WERI-Rb-1 (cell line): ENCODE measurements at regions not wholly inside any gene's neighbourhood (a gene's known extent, or its start where the extent isn't known, plus 50 kb on each side); places are given as distances from the start of the nearest gene placed in this dataset.

Experiments used
- DNase-seq: peaks from one replicate; pipeline ENCODE4 v3.0.0-alpha.2; 2020
- H3K27ac ChIP-seq: fragments of 250-450 bp; sonication (Bioruptor Pico); 2 replicates; pipeline ENCODE4 v1.5.1; 2020; ENCODE audit warnings: mild to moderate bottlenecking, moderate library complexity
- H3K27me3 ChIP-seq: fragments of 250-450 bp; sonication (Bioruptor Pico); 2 replicates; pipeline ENCODE4 v1.5.1; 2021; ENCODE audit warnings: mild to moderate bottlenecking, low read depth, moderate library complexity; ENCODE audit not compliant: insufficient read depth, severe bottlenecking
- H3K36me3 ChIP-seq: fragments of 250-450 bp; sonication (Bioruptor Pico); 2 replicates; pipeline ENCODE4 v1.5.1; 2020; ENCODE audit warnings: mild to moderate bottlenecking, moderate library complexity
- H3K4me3 ChIP-seq: 2 replicates; pipeline ENCODE4 v1.5.1; 2011; ENCODE audit warnings: low read depth, mild to moderate bottlenecking, control low read depth, low read length
- H3K9me3 ChIP-seq: fragments of 250-450 bp; sonication (Bioruptor Pico); 2 replicates; pipeline ENCODE4 v1.5.1; 2021; ENCODE audit warnings: mild to moderate bottlenecking, moderate library complexity; ENCODE audit not compliant: severe bottlenecking
- TF ChIP-seq, protein P1 (sequence below): IDR thresholded peaks from 2 replicates; pipeline ENCODE4 v1.5.1; 2011; ENCODE audit warnings: low read depth, mild to moderate bottlenecking, control low read depth, inconsistent platforms, low read length

DNA sequence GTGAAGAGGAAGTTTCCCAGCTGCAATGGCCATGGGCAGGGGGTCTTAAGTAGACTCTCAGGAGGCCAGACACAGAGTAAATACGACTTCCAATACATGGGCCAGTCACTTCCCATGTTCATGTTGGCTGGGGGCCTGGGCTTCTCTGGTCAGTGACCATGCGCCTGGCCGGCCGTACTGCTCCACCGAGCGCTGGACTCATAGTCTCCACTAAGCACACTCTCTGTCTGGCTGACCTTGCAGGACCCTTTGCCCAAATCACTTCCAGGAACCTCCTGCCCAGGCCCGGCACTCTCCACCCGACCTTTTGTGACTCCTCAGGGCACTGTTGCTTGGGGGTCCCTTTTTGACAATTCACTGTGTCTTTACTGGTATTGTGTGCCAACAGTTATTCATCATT is 69.3 kb downstream of the SOWAHC start:
- DNase-seq, result no peak
- Histone ChIP-seq H3K4me3 (no peak overlapping the region), H3K27me3 (no peaks in the 10 kb centered on the region), H3K9me3 (no peaks in the 10 kb centered on the region), H3K36me3 (no peaks in the 10 kb centered on the region), H3K27ac (no peak overlapping the region)
- TF ChIP-seq, protein P1, sequence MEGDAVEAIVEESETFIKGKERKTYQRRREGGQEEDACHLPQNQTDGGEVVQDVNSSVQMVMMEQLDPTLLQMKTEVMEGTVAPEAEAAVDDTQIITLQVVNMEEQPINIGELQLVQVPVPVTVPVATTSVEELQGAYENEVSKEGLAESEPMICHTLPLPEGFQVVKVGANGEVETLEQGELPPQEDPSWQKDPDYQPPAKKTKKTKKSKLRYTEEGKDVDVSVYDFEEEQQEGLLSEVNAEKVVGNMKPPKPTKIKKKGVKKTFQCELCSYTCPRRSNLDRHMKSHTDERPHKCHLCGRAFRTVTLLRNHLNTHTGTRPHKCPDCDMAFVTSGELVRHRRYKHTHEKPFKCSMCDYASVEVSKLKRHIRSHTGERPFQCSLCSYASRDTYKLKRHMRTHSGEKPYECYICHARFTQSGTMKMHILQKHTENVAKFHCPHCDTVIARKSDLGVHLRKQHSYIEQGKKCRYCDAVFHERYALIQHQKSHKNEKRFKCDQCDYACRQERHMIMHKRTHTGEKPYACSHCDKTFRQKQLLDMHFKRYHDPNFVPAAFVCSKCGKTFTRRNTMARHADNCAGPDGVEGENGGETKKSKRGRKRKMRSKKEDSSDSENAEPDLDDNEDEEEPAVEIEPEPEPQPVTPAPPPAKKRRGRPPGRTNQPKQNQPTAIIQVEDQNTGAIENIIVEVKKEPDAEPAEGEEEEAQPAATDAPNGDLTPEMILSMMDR, result no peak

DNA sequence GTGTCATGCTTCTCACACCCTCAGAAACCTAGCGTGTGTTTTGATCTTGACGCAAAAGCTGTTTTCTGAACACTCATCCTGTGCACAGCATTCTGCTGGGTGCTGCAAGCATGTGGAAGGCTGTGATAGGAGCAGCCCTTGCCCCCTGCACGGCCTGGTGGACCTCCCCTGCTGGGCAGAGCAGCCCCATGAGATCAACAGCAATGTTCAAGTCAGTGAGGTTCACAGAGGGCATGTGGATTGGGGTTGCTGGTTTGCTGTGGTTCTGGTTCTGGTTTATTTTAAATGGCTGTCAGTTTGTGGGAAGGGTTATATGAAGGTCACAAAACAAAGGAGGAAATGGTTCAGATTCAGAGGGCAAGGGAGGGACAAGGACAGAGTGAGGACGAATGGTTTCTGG is 71.3 kb downstream of the SOWAHC start:
- no peaks in the 10 kb centered on the region for H3K27me3 ChIP-seq
- H3K36me3 ChIP-seq, result no peaks in the 10 kb centered on the region
- no peak for DNase-seq
- no peaks in the 10 kb centered on the region for H3K9me3 ChIP-seq
- TF ChIP-seq, protein P1, result no peak
- no peak overlapping the region for H3K27ac ChIP-seq
- no peak overlapping the region for H3K4me3 ChIP-seq

DNA sequence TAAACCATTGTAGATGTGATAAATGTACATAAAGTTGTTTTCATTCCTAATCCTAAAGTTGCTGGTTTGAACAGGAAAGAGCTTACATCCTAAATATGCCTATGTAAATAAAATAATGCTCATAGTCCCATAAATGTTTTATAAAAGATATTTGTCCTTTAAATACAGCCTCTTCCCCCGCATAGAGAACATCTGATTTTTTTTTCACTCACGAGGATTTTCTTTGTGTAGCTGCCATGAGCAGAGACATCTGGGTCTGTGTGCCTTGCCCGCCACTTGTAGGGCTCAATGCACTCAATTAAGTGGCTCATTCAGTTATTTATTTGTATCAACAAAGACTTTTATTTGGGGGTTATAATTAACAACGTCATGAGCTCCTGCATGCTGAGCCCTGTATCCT is 72.8 kb downstream of the SOWAHC start:
- Histone ChIP-seq H3K9me3 (no peaks in the 10 kb centered on the region), H3K27ac (no peak overlapping the region), H3K36me3 (no peaks in the 10 kb centered on the region), H3K27me3 (no peaks in the 10 kb centered on the region), H3K4me3 (no peak overlapping the region)
- TF ChIP-seq, protein P1, result no peak
- no peak for DNase-seq

DNA sequence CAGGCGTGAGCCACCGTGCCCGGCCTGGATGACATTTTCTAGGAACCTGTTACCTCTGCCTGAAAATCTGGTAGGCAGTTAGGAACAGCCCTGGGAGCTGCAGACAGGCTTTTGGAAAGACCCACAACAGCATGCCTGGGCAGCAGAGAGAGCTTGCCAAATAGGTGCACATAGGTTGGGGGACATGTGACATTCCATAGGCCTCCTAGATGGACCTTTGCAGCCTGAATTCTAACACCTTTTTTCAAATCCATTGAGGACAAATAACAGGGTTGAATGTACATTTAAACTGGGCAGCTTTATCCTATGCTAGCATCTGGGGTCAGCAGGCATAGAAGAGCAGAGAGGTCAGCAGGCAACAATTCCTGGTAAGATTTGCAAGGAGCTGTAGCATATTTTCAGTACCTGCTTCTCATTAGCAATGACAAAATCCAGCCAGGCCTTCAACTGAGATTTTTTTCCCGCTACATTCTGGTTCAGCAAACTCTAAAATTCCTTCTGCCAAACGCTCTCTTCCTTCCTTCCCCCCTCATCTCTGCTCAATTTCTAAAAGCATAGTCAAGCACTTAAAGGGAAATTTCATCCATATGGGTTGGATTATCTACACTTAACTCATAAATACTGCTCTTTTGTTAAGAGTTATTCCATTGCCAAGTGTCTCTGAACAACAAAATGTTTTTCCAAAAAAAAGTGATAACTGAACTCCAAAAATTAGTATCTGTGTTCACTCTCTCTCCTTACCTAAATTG is 75.2 kb downstream of the SOWAHC start:
- DNase-seq, result no peak
- H3K36me3 ChIP-seq, result no peaks in the 10 kb centered on the region
- TF ChIP-seq, protein P1, result no peak
- no peaks in the 10 kb centered on the region for H3K27me3 ChIP-seq
- no peak overlapping the region for H3K27ac ChIP-seq
- no peak overlapping the region for H3K4me3 ChIP-seq
- H3K9me3 ChIP-seq, result no peaks in the 10 kb centered on the region

DNA sequence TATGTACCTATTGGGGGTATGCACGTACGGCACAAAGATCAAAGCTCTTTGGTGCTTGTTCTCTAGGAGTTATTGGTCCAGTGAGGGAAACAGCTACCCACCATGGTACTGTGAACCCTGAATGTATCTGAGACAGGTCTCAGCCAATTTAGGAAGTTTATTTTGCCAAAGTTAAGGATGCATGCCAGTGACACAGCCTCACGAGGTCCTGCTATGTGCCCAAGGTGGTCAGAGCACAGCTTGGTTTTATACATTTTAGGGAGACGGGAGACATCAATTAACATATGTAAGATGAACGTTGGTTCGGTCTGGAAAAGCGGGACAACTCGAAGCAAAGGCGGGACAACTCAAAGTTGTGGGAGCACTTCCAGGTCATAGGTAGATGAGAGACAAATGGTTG is 75.8 kb downstream of the SOWAHC start:
- H3K27me3 ChIP-seq, result no peaks in the 10 kb centered on the region
- TF ChIP-seq, protein P1, result no peak
- no peak for DNase-seq
- H3K9me3 ChIP-seq, result no peaks in the 10 kb centered on the region
- H3K27ac ChIP-seq, result no peak overlapping the region
- H3K36me3 ChIP-seq, result no peaks in the 10 kb centered on the region
- H3K4me3 ChIP-seq, result no peak overlapping the region

DNA sequence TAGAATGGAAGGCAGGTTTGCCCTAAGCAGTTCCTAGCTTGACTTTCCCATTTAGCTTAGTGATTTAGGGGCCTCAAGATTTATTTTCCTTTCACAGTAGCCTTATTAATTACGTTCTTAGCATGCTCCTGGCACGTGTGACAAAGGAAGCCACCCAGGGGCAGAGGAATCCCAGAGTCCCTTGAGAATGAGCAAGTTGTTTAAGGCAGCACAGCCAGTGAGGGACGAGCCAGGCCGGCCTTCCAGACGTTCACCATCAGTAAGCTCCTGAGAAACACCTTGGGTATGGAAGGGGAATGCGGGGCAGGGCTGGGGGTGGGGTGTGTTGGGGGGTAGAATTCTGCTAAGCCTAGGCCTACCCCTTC is 76.3 kb downstream of the SOWAHC start:
- TF ChIP-seq, protein P1, result no peak
- no peak for DNase-seq
- H3K27ac ChIP-seq, result no peak overlapping the region
- H3K9me3 ChIP-seq, result no peaks in the 10 kb centered on the region
- no peak overlapping the region for H3K4me3 ChIP-seq
- no peaks in the 10 kb centered on the region for H3K36me3 ChIP-seq
- no peaks in the 10 kb centered on the region for H3K27me3 ChIP-seq
